RKO (cell line): ENCODE measurements at regions not wholly inside any gene's neighbourhood (a gene's known extent, or its start where the extent isn't known, plus 50 kb on each side); places are given as distances from the start of the nearest gene placed in this dataset.
A peak's percentile ranks its signal among the peaks of the same experiment; 100 is the strongest.

Experiments used
- DNase-seq: peaks from one replicate; pipeline ENCODE4 v3.0.0-alpha.2; 2016; ENCODE audit warnings: low spot score

GRCh38 chr7:106775975-106776607 lies 89.0 kb upstream of the PIK3CG start:
- DNase-seq, result no peak

DNA sequence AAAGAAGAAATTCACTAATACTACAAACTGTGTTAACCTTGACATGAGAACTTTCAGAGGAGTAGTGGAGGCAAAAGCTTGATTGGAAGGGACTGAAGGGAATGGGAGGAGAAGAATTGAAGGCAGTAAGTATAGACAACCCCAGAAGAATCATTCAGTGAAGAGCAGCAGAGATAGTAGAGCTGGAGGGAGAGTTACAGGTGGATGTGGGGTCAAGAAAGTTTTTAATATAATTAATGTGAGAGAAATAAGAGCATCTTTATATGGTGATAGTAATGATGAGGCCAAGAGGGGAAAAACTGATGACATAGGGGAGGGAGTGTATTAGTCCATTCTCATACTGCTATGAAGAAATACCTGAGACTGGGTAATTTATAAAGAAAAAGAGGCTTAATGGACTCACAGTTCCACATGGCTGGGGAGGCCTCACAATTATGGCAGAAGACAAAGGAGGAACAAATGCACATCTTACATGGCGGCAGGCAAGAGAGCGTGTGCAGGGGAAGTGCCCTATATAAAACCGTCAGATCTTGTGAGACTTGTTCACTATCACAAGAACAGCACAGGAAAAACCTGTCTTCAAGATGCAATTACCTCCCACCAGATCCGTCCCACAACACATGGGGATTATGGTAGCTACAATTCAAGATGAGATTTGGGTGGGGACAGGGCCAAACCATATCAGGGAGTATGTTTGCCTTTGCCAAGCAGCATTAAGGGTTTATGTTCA lies 88.3 kb upstream of the PIK3CG start:
- DNase-seq, result no peak

GRCh38 chr7:106777674-106778299 lies 87.3 kb upstream of the PIK3CG start:
- no peak for DNase-seq

DNA sequence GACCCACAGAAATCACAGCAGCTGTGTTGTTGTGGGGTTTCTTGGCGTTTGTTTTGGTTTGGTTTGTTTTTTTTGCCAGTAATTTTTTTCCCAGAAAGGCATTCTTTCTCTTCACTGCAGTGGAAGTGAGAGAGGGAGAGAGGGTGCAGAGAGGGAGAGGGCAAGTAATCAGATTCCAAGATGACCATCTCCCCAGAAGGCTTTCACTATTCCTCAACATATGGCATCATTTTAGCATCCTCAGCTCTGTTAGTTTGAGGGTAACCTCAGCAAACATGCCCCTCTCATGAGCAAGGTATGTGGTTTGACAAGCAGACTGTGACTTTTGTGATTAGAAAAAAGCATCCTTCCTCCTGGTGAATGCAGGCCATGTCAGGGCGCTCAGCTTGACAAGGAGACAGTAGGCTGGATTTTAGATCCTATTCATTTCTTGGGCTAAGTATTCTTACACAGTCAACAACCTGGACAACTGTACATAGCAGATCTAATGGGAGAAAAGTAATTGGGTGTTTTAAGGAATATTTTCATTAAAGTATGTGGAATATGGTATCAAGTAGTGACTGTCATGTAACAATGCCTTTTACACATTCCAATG lies 86.3 kb upstream of the PIK3CG start:
- DNase-seq, result no peak

DNA sequence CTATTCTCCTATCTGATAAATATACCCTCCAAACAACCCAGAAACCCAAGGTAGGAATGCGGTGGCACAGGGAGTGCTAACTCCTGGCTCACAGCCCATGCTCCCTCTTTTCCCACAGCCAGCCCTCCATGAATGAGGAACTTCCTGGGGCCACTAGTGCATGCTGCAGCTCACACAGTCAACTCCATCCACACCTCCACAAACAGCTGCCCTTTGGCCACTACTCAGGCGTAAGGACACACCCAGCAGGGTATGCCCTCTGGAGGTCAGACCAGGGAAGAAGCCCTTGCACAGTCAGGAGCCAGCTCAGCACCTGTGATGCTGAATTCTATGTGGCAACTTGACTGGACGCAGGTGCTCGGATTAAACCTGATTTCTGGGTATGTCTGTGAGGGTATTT lies 85.2 kb upstream of the PIK3CG start:
- peak; percentile 32 for DNase-seq

- no peak for DNase-seq
Measured at GRCh38 chr7:106781007-106781406, 84.1 kb upstream of the PIK3CG start.

DNA sequence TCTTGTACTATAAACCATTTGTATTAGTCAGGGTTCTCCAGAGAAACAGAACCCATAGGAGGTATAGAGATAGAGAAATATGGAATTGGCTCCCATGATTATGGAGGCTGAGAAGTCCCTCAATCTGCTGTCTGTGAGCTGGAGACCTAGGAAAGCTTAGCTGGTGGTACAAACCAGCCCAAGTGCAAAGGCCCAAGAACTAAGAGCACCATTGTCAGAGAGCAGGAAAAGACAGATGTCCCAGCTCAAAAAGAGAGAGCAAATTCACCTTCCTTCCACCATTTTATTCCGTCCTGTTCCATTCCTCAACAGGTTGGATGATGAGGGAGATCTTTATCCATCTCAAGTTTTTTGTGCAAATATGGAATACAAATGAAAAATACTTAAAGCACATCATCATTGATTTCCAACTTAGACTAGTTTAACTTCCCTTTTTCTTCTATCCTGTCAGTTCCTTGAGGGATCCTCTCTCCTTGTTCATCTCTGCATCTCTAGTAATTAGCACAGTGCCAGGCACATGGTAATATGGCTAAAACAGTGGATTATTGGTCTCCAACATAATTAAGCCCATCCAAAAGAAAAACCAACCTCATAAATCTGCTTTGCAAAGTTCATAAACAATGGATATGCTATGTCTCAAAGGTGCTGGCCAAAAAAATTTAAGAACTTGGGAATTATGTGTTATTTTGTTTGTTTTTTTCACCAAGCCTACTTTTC lies 83.1 kb upstream of the PIK3CG start:
- no peak for DNase-seq

GRCh38 chr7:106783286-106783685 lies 81.8 kb upstream of the PIK3CG start:
- DNase-seq, result no peak

GRCh38 chr7:106788637-106789036 lies 76.4 kb upstream of the PIK3CG start:
- DNase-seq, result no peak

DNA sequence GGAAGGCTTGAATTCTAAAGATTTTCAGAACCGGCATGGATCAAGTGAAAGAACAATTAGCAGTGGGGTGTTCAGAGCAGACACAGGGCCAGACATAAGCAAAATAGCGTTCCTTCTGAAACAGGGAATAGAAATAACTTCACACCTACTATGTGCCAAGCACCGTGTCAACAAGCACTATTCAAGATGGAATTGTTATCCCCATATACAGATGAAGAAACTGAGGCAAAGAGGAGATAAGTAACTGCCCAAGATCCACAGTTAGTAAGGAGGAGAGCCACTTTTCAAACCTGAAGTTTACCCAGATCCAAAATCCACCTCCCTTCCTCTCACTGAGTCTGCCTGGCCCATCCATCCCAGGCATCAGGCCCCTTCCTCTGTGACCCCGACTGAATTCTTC lies 73.6 kb upstream of the PIK3CG start:
- no peak for DNase-seq

GRCh38 chr7:106792233-106792926 lies 72.7 kb upstream of the PIK3CG start:
- DNase-seq, result no peak

DNA sequence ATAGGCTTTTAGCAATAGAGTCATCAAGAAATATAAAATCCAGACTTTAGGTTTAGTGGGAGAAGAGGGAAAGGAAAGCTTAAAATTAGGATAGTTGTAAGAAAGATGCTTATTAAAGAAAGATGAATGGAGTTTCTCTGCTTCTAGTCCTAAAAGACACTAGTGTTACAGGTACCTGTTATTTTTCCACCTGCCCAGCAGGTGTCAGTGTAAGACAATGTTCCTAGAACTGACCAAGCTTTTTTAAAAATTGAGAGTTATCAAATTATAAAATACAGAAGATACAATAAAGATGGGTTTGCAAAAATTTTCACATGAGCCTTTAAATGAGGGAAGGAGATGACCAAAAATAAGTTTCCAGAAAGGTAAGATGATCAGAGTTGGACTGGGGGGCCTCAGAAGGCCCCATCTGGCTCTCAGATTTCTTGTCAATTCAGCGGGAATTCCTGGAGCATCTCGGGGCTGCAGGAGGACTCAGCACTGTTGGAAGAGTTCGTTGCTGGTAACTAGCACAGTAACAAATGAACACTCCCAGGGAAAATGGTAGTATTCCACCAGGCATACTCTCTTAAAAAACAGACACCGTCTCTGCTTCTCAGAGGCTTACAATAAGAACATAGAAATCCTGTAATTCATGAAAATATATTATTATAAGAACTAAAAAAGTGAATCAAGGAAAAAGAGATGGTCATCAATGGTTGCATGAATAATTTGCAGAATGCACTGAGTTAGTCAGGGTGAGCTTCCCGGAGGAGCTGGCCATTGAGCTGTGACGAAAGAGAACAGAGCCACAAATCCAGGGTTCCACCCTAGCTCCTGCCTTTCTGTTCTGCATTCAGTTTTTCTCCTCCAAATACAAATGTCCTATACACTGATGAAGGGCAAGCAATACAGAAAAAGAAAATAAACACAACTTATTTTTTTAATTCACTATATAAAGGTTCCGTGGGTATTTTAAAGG lies 71.8 kb upstream of the PIK3CG start:
- no peak for DNase-seq

DNA sequence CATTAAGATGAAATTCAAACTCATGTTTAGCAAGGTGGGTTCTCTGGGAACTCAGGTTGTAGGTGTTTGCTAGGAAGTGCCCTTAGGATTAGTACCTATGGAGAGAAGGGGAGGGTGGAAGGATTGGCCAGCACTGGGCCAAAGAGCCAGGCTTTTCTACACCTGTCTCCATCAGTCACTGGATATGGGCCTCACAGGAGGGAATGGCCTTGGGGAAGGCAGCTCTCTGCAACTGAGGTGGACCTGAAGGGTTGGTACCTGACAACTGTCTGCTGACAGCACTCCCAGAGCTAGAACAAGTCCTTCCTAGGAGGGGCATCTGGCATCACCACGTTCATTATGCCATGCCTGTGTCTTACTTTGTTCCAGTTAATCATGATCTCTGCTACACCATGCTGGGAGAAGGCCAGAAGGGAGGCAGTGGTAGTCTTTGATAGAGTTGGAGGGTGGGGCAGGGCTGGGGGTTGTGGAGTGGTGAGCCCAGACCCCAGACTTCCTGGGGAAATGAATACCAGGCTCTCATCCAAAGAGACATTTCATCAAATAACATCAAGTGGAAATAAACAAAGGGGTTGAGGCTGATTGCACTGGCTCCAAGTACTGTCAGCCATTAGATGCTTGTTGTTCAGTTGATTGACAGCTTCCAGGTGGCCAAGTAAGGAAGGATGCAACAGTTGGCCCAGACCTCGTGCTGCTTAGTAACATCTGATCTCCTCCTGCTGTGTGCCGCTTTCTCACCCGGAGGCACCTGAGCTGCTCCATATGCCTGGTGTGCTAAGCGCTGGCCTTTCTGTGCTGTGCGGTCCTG lies 70.6 kb upstream of the PIK3CG start:
- no peak for DNase-seq

GRCh38 chr7:106795084-106795876 lies 69.8 kb upstream of the PIK3CG start:
- no peak for DNase-seq

- no peak for DNase-seq
Measured at GRCh38 chr7:106795877-106796231, 69.2 kb upstream of the PIK3CG start.

- DNase-seq, result no peak
Measured at GRCh38 chr7:106797937-106798336, 67.1 kb upstream of the PIK3CG start.

- no peak for DNase-seq
Measured at GRCh38 chr7:106802589-106802988, 62.5 kb upstream of the PIK3CG start.

DNA sequence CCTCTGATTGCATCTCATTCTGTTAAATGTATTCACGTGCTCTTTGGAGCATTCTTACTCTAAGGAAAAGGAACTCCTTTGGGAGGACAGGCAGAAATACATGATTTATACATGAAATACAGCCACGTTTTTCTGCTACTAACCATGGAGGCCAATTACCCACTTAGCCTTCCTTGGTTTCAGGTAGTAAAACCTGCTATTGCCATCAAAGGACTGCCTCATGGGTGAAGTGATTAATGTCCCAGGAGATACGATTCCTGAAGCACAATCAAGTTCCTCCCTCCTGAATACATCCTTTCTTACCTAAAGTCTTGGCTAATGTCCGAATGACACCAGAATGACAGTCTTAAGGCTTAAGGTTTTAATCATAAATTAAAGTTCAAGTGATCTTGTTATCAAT lies 58.5 kb upstream of the PIK3CG start:
- no peak for DNase-seq

- no peak for DNase-seq
Measured at GRCh38 chr7:106807474-106807873, 57.6 kb upstream of the PIK3CG start.
